OCI-LY7 (cell line): ENCODE measurements at regions not wholly inside any gene's neighbourhood (a gene's known extent, or its start where the extent isn't known, plus 50 kb on each side); places are given as distances from the start of the nearest gene placed in this dataset.

Experiments
- BruUV-seq: library from RNA; stranded (reverse); fragments of 400-500 nt; replicated peaks from 2 replicates; lab custom pipeline; 2021; lab: Mats Ljungman, UMichigan
- CTCF ChIA-PET: fragments of 300-600 bp; sonication (Branson Sonifier 250); formaldehyde crosslinking; loops from one replicate; lab custom pipeline; 2022; ENCODE audit warnings: antibody characterized with exemption; ENCODE audit not compliant: unreplicated experiment; lab: Charles Lee
- POLR2A ChIA-PET: fragments of 300-600 bp; sonication (Branson Sonifier 250); formaldehyde crosslinking; loops from one replicate; lab custom pipeline; 2022; ENCODE audit warnings: antibody characterized with exemption; lab: Charles Lee
- DNase-seq: peaks from one replicate; pipeline ENCODE4 v3.0.0-alpha.2; 2015; ENCODE audit warnings: low spot score
- H2AFZ ChIP-seq: fragments of 200-600 bp; sonication (generic), shearing (Covaris generic); 2 replicates; pipeline ENCODE4 v1.6.1; 2014; ENCODE audit warnings: mild to moderate bottlenecking, antibody characterized with exemption, low read length, moderate library complexity
- H3K27ac ChIP-seq: fragments of 200-600 bp; sonication (generic); 2 replicates; pipeline ENCODE4 v1.5.1; 2014; ENCODE audit warnings: mixed run types, low read depth, mild to moderate bottlenecking, moderate library complexity, low read length, inconsistent platforms; ENCODE audit not compliant: poor library complexity, severe bottlenecking
- H3K36me3 ChIP-seq: fragments of 200-600 bp; sonication (generic); 2 replicates; pipeline ENCODE4 v1.6.1; 2014; ENCODE audit warnings: mild to moderate bottlenecking, antibody characterized with exemption, low read length, moderate library complexity, mixed read lengths; ENCODE audit not compliant: insufficient read depth
- H3K4me1 ChIP-seq: fragments of 200-600 bp; sonication (generic); 2 replicates; pipeline ENCODE4 v1.5.1; 2014; ENCODE audit warnings: mild to moderate bottlenecking, low read length; ENCODE audit not compliant: insufficient read depth, poor library complexity, severe bottlenecking
- H3K4me2 ChIP-seq: fragments of 200-600 bp; sonication (generic); 2 replicates; pipeline ENCODE4 v1.6.1; 2014; ENCODE audit warnings: mild to moderate bottlenecking, low read length
- H3K4me3 ChIP-seq: fragments of 200-600 bp; sonication (generic); 2 replicates; pipeline ENCODE4 v1.5.1; 2014; ENCODE audit warnings: mild to moderate bottlenecking, low read depth, low read length; ENCODE audit not compliant: poor library complexity, severe bottlenecking
- H3K79me2 ChIP-seq: fragments of 200-600 bp; sonication (generic); 2 replicates; pipeline ENCODE4 v1.6.1; 2016; ENCODE audit warnings: low read depth, mild to moderate bottlenecking, low read length, moderate library complexity, mixed read lengths; ENCODE audit not compliant: insufficient read depth
- H3K9me2 ChIP-seq: fragments of 200-600 bp; sonication (generic); 2 replicates; pipeline ENCODE4 v1.6.1; 2016; ENCODE audit warnings: mild to moderate bottlenecking, low read length, mixed read lengths; ENCODE audit not compliant: insufficient read depth
- H3K9me3 ChIP-seq: fragments of 200-600 bp; sonication (generic); 2 replicates; pipeline ENCODE4 v1.6.1; 2014; ENCODE audit warnings: mild to moderate bottlenecking, mixed run types, low read length, mixed read lengths
- H4K20me1 ChIP-seq: fragments of 200-600 bp; sonication (generic); 2 replicates; pipeline ENCODE4 v1.6.1; 2014; ENCODE audit warnings: mild to moderate bottlenecking, antibody characterized with exemption, low read length, moderate library complexity, mixed read lengths; ENCODE audit not compliant: insufficient read depth
- CTCF ChIP-seq: fragments of 200-600 bp; sonication (generic); conservative IDR thresholded peaks from 2 replicates; pipeline ENCODE4 v1.5.1; 2014; ENCODE audit warnings: mild to moderate bottlenecking, antibody characterized with exemption, low read length, moderate library complexity, mixed read lengths
- EZH2phosphoT487 ChIP-seq: fragments of 200-600 bp; sonication (generic); IDR thresholded peaks from 2 replicates; pipeline ENCODE4 v1.6.1; 2018; ENCODE audit warnings: low read depth, borderline replicate concordance, mild to moderate bottlenecking, mixed run types, antibody characterized with exemption, low read length, moderate library complexity, mixed read lengths
- intact Hi-C: fragments of 100-400 bp; cut with micrococcal nuclease; formaldehyde crosslinking; loops from one replicate; pipeline ENCODE4 v1.10.0; 2022; ENCODE audit not compliant: unreplicated experiment

GRCh38 chr15:29465816-29466215 is 196.2 kb upstream of the NSMCE3 start:
- Histone ChIP-seq H3K79me2 (no peaks in the 10 kb centered on the region), H3K9me2 (no peaks in the 10 kb centered on the region), H3K4me3 (no peak overlapping the region), H4K20me1 (no peaks in the 10 kb centered on the region), H3K27ac (no peak overlapping the region), H2AFZ (no peak overlapping the region), H3K36me3 (no peaks in the 10 kb centered on the region), H3K4me1 (no peaks in the 10 kb centered on the region), H3K4me2 (no peak overlapping the region), H3K9me3 (no peaks in the 10 kb centered on the region)
- ChIA-PET POLR2A (no interaction called here), CTCF (no interaction called here)
- TF ChIP-seq EZH2phosphoT487 = no peak
- no peak for TF ChIP-seq CTCF
- DNase-seq = no peak
- intact Hi-C loops = no loop called here
- BruUV-seq = no TSS peak

- CTCF ChIA-PET = no interaction called here
- no peak overlapping the region for H3K4me3 ChIP-seq
These were observed 195.6 kb upstream of the NSMCE3 start for GRCh38 chr15:29465196-29465595.

GRCh38 chr15:29461877-29462276 is 192.3 kb upstream of the NSMCE3 start:
- no TSS peak for BruUV-seq
- no peaks in the 10 kb centered on the region for H3K79me2 ChIP-seq
- no peak overlapping the region for H2AFZ ChIP-seq
- H3K4me2 ChIP-seq = no peak overlapping the region
- no peaks in the 10 kb centered on the region for H3K9me3 ChIP-seq
- H3K4me3 ChIP-seq = no peak overlapping the region
- ChIA-PET POLR2A (no interaction called here), CTCF (no interaction called here)
- H3K4me1 ChIP-seq = no peaks in the 10 kb centered on the region
- DNase-seq = no peak
- intact Hi-C loops = no loop called here
- no peaks in the 10 kb centered on the region for H4K20me1 ChIP-seq
- no peaks in the 10 kb centered on the region for H3K9me2 ChIP-seq
- H3K36me3 ChIP-seq = no peaks in the 10 kb centered on the region
- TF ChIP-seq CTCF = no peak
- TF ChIP-seq EZH2phosphoT487 = no peak
- H3K27ac ChIP-seq = no peak overlapping the region

More at GRCh38 chr15:29465196-29465595, 195.6 kb upstream of the NSMCE3 start:
- Histone ChIP-seq H4K20me1 (no peaks in the 10 kb centered on the region), H2AFZ (no peak overlapping the region), H3K9me3 (no peaks in the 10 kb centered on the region), H3K9me2 (no peaks in the 10 kb centered on the region), H3K4me2 (no peak overlapping the region), H3K4me1 (no peaks in the 10 kb centered on the region), H3K27ac (no peak overlapping the region), H3K36me3 (no peaks in the 10 kb centered on the region), H3K79me2 (no peaks in the 10 kb centered on the region)
- POLR2A ChIA-PET = no interaction called here
- no TSS peak for BruUV-seq
- DNase-seq = no peak
- intact Hi-C loops = no loop called here
- no peak for TF ChIP-seq CTCF
- TF ChIP-seq EZH2phosphoT487 = no peak
